Loucy (cell line): ENCODE measurements at regions not wholly inside any gene's neighbourhood (a gene's known extent, or its start where the extent isn't known, plus 50 kb on each side); places are given as distances from the start of the nearest gene placed in this dataset.

Source experiments
- H2AFZ ChIP-seq: fragments of 200-600 bp; sonication (generic); 2 replicates; pipeline ENCODE4 v1.6.0; 2016; ENCODE audit warnings: antibody characterized with exemption, mild to moderate bottlenecking, low read length, moderate library complexity
- H3F3A ChIP-seq: fragments of 200-600 bp; 2 replicates; pipeline ENCODE4 v1.6.0; 2016; ENCODE audit warnings: antibody characterized with exemption, low read depth, mild to moderate bottlenecking
- H3K27me3 ChIP-seq: fragments of 200-600 bp; sonication (generic); 2 replicates; pipeline ENCODE4 v1.6.1; 2014; ENCODE audit warnings: low read length, mild to moderate bottlenecking; ENCODE audit not compliant: insufficient read depth, poor library complexity, severe bottlenecking
- H3K36me3 ChIP-seq: fragments of 200-600 bp; sonication (generic); 2 replicates; pipeline ENCODE4 v1.6.1; 2016; ENCODE audit warnings: low read length; ENCODE audit not compliant: insufficient read depth
- H3K4me1 ChIP-seq: fragments of 200-600 bp; sonication (generic); 2 replicates; pipeline ENCODE4 v1.5.1; 2014; ENCODE audit warnings: low read length, mild to moderate bottlenecking; ENCODE audit not compliant: insufficient read depth, poor library complexity, severe bottlenecking
- H3K4me2 ChIP-seq: fragments of 200-600 bp; sonication (generic); 2 replicates; pipeline ENCODE4 v1.6.0; 2014; ENCODE audit warnings: antibody characterized with exemption, low read length, low read depth, mild to moderate bottlenecking; ENCODE audit not compliant: poor library complexity, severe bottlenecking
- H3K4me3 ChIP-seq: fragments of 200-600 bp; sonication (generic); 2 replicates; pipeline ENCODE4 v1.5.1; 2014; ENCODE audit warnings: low read length, mild to moderate bottlenecking, mixed read lengths; ENCODE audit not compliant: poor library complexity, severe bottlenecking
- H3K79me2 ChIP-seq: fragments of 200-600 bp; sonication (generic); 2 replicates; pipeline ENCODE4 v1.6.1; 2014; ENCODE audit warnings: low read length; ENCODE audit not compliant: insufficient read depth
- H3K9ac ChIP-seq: fragments of 200-600 bp; sonication (generic); 2 replicates; pipeline ENCODE4 v1.6.0; 2014; ENCODE audit warnings: mild to moderate bottlenecking, low read depth, low read length, moderate library complexity; ENCODE audit not compliant: poor library complexity, severe bottlenecking
- H3K9me2 ChIP-seq: fragments of 200-600 bp; sonication (generic); replicated peaks from 2 replicates; pipeline ENCODE4 v1.6.1; 2016; ENCODE audit warnings: low read depth, low read length, mixed read lengths
- H3K9me3 ChIP-seq: fragments of 200-600 bp; sonication (generic); 2 replicates; pipeline ENCODE4 v1.6.1; 2014; ENCODE audit warnings: mild to moderate bottlenecking, antibody characterized with exemption, low read length, low read depth; ENCODE audit not compliant: insufficient read depth
- H4K20me1 ChIP-seq: fragments of 200-600 bp; sonication (generic); 2 replicates; pipeline ENCODE4 v1.6.0; 2014; ENCODE audit warnings: antibody characterized with exemption, low read length, mild to moderate bottlenecking; ENCODE audit not compliant: insufficient read depth, poor library complexity, severe bottlenecking
- CTCF ChIP-seq: fragments of 200-600 bp; sonication (generic); conservative IDR thresholded peaks from 2 replicates; pipeline ENCODE4 v1.5.1; 2014; ENCODE audit warnings: mild to moderate bottlenecking, antibody characterized with exemption, low read length
- EZH2phosphoT487 ChIP-seq: fragments of 200-600 bp; IDR thresholded peaks from 2 replicates; pipeline ENCODE4 v1.6.1; 2018; ENCODE audit warnings: antibody characterized with exemption, mild to moderate bottlenecking, moderate library complexity, borderline replicate concordance

GRCh38 chr12:71000748-71001147 lies 80.2 kb upstream of the PTPRR start:
- no peaks in the 10 kb centered on the region for H3K27me3 ChIP-seq
- H3K4me3 ChIP-seq = no peak overlapping the region
- H3K4me2 ChIP-seq = peak overlapping the region; percentile 43
- TF ChIP-seq EZH2phosphoT487 (no peak), CTCF (no peak)
- H4K20me1 ChIP-seq = no peaks in the 10 kb centered on the region
- no peaks in the 10 kb centered on the region for H3K79me2 ChIP-seq
- H3K36me3 ChIP-seq = no peaks in the 10 kb centered on the region
- H3K4me1 ChIP-seq = peaks cover 58% of the 10 kb centered on the region
- no peaks in the 10 kb centered on the region for H3F3A ChIP-seq
- no peaks in the 10 kb centered on the region for H3K9me3 ChIP-seq
- H2AFZ ChIP-seq = peak overlapping the region; percentile 59; the same call in 1 of the 2 replicates
- no peaks in the 10 kb centered on the region for H3K9me2 ChIP-seq
- peak overlapping the region; percentile 33 for H3K9ac ChIP-seq

GRCh38 chr12:71000255-71000654 lies 79.7 kb upstream of the PTPRR start:
- Histone ChIP-seq H3K4me3 (no peak overlapping the region), H3K4me2 (peak overlapping the region; percentile 43), H3K9me2 (no peaks in the 10 kb centered on the region), H2AFZ (peak overlapping the region; percentile 59), H4K20me1 (no peaks in the 10 kb centered on the region), H3K79me2 (no peaks in the 10 kb centered on the region), H3K9ac (peak overlapping the region; percentile 33), H3K36me3 (no peaks in the 10 kb centered on the region), H3K9me3 (no peaks in the 10 kb centered on the region), H3K4me1 (peaks cover 53% of the 10 kb centered on the region), H3K27me3 (no peaks in the 10 kb centered on the region), H3F3A (no peaks in the 10 kb centered on the region)
- TF ChIP-seq EZH2phosphoT487 (no peak), CTCF (no peak)

GRCh38 chr12:70994217-70994788 lies 73.8 kb upstream of the PTPRR start:
- no peaks in the 10 kb centered on the region for H4K20me1 ChIP-seq
- H3K4me1 ChIP-seq = peaks cover 9% of the 10 kb centered on the region
- H3K9ac ChIP-seq = no peak overlapping the region
- H2AFZ ChIP-seq = 0 out of 2 replicates have a peak overlapping the region, but pooled peaks have one; percentile 13
- no peak for TF ChIP-seq CTCF
- no peak for TF ChIP-seq EZH2phosphoT487
- no peaks in the 10 kb centered on the region for H3K9me2 ChIP-seq
- no peaks in the 10 kb centered on the region for H3F3A ChIP-seq
- no peak overlapping the region for H3K4me3 ChIP-seq
- no peaks in the 10 kb centered on the region for H3K36me3 ChIP-seq
- no peaks in the 10 kb centered on the region for H3K27me3 ChIP-seq
- no peaks in the 10 kb centered on the region for H3K9me3 ChIP-seq
- H3K79me2 ChIP-seq = no peaks in the 10 kb centered on the region
- no peak overlapping the region for H3K4me2 ChIP-seq
